GM21360 (cell line): ENCODE measurements at regions not wholly inside any gene's neighbourhood (a gene's known extent, or its start where the extent isn't known, plus 50 kb on each side); places are given as distances from the start of the nearest gene placed in this dataset.
"Not testable (repeated sequence)": the region's sequence is repeated elsewhere in the genome, so short reads cannot be mapped to it uniquely, and the experiment has no call there.

ENCODE experiments used
- ATAC-seq: cut with Tn5 transposase; IDR thresholded peaks from one replicate; pipeline ENCODE4 v1.9.1; 2021; ENCODE audit warnings: mild to moderate bottlenecking, moderate library complexity; ENCODE audit not compliant: unreplicated experiment

GRCh38 chr1:238950017-238950416, 436.4 kb upstream of the CHRM3 start:
- ATAC-seq, result no peak

- no peak for ATAC-seq
Observed at GRCh38 chr1:238944028-238944427, 442.3 kb upstream of the CHRM3 start.

- no peak for ATAC-seq
Observed at GRCh38 chr1:238927899-238928298, 458.5 kb upstream of the CHRM3 start.

- no peak for ATAC-seq
Observed at GRCh38 chr1:238916828-238917227, 469.5 kb upstream of the CHRM3 start.

- ATAC-seq, result no peak
Observed at GRCh38 chr1:238914346-238914745, 472.0 kb upstream of the CHRM3 start.

GRCh38 chr1:238913210-238913609, 473.2 kb upstream of the CHRM3 start:
- ATAC-seq, result no peak

- no peak for ATAC-seq
Observed at GRCh38 chr1:238912148-238912547, 474.2 kb upstream of the CHRM3 start.

GRCh38 chr1:238902752-238903151, 483.6 kb upstream of the CHRM3 start:
- not testable (repeated sequence) for ATAC-seq

GRCh38 chr1:238900334-238900865, 486.0 kb upstream of the CHRM3 start:
- no peak for ATAC-seq

- no peak for ATAC-seq
Observed at GRCh38 chr1:238898856-238899255, 487.5 kb upstream of the CHRM3 start.

GRCh38 chr1:238895911-238896310, 490.5 kb upstream of the CHRM3 start:
- ATAC-seq, result no peak

- no peak for ATAC-seq
Observed at GRCh38 chr1:238892612-238893011, 493.8 kb upstream of the CHRM3 start.

GRCh38 chr1:238861342-238862066, 524.9 kb upstream of the CHRM3 start:
- ATAC-seq, result no peak

GRCh38 chr1:238833919-238834318, 552.4 kb upstream of the CHRM3 start:
- no peak for ATAC-seq

GRCh38 chr1:238832106-238832505, 554.3 kb upstream of the CHRM3 start:
- ATAC-seq, result no peak

- ATAC-seq, result no peak
Observed at GRCh38 chr1:238830036-238830611, 556.2 kb upstream of the CHRM3 start.

GRCh38 chr1:238826891-238827290, 559.5 kb upstream of the CHRM3 start:
- ATAC-seq, result no peak

GRCh38 chr1:238823416-238823815, 563.0 kb upstream of the CHRM3 start:
- no peak for ATAC-seq

GRCh38 chr1:238811211-238811879, 575.0 kb upstream of the CHRM3 start:
- ATAC-seq, result no peak

- ATAC-seq, result no peak
Observed at GRCh38 chr1:238790882-238791281, 595.5 kb upstream of the CHRM3 start.

- ATAC-seq, result no peak
Observed at GRCh38 chr1:238789916-238790667, 596.3 kb upstream of the CHRM3 start.
